Activated CD4-positive, alpha-beta T cell treated with anti-CD3 and anti-CD28 coated beads, Interleukin-2, amount 50 U/mL, for 24 hours (primary cell): ENCODE measurements at regions not wholly inside any gene's neighbourhood (a gene's known extent, or its start where the extent isn't known, plus 50 kb on each side); places are given as distances from the start of the nearest gene placed in this dataset.

ENCODE experiments used
- DNase-seq, 2 donors: peaks; one replicate each; pipeline ENCODE4 v3.0.0-alpha.2; 2020; ENCODE audit warnings: low read depth in 1 of 2, low spot score in 1 of 2

DNA sequence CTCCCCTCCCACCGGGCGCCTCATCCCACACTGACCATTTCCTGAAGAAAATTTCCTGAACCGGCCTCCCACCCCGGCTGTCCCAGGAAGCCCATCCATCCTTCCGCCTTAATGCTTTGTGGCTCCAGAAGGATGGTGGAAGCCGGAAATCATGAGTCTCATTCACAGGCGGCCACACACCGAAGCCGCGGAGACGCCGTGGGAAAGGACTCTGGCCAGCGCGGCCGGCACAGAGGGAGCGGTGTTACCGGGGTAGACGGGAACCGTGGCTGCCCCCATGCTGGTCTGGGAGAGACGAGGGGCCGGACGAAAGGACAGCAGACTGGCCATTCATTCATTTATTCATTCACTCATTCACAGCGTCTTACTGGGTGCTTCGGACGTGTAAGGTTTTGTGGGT is 326.8 kb downstream of the SEC14L1 start:
- no peak for DNase-seq

DNA sequence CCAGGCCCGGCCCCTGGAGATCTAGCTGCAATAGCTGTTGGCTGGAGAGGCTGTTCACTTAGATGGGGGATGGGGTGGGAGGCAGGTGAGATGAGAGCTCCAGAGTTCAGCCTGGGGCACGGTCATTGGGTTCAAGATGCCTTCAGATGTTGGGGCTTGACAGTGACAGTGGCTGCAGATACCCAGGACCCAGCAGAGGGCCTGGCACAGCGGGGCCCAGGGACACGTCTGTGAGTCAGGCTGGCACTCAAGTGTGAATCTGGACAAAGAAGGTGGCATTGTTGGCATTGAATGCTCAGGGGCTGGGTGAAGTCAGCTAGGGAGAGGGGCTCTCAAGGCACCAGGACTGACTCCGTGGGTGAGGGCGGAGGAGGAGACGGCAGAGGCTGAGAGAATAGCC is 328.1 kb downstream of the SEC14L1 start:
- no peak for DNase-seq

DNA sequence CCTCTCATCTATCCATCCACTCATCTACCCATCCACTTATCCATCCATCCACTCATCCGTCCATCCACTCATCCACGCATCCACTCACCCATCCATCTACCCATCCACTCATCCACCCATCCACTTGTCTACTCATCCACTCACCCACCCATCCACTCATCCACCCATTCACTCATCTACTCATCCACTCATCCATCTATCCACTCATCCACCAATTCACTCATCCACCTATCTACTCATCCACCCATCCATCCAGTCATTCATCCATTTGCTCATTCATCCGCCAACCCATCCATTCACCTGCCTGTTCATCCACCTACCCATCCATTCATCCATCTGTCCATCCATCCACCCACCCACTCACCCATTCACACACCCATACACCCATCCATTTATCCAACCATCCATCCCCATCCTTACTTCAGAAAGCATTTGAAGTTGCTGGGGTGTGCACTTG is 329.6 kb downstream of the SEC14L1 start:
- no peak for DNase-seq

DNA sequence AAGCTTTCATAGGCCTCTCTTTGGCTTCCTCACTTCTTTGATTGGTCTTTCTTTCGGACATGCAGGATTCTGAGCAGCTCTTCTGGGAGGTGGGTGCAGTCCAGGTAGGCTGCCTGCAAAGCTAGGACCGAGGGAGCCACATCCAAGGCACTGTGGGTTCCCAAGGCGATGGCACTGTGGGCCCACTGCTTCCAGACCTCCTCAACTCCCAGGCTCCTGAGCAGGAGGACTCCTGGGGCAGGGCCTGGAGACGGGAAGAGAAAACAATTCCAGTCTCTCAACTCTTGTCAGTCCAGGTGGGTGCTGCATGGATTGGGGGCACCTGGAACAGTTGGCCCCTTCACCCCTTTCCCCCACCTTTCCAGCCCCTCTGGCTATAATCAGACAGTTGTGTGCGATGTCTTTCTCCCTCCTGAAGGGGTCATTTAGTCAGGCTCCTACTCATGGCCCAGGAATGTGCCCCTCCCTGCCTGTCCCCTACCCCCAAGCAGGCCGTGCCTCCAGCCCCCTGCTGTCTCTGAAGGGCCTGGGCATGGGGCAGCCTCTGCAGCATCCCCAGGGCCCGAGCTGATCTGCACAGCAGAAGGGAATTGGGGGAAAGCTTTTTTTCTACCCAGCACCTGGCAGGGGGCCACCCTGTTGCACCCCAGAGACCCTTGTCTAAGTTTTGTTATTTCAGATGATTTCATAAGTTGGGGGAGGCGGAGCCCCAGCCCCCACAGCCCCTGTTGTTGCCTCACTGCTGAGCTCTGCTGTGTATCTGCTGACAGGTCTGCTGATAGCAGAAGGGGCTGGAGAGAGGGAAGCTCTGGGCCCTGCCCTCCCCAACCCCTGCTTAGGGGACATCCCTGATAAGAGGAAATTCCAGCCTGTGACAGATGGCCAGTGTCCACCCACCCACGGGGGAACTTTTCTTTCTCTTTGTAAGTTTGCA is 330.3 kb downstream of the SEC14L1 start:
- DNase-seq, result no peak

DNA sequence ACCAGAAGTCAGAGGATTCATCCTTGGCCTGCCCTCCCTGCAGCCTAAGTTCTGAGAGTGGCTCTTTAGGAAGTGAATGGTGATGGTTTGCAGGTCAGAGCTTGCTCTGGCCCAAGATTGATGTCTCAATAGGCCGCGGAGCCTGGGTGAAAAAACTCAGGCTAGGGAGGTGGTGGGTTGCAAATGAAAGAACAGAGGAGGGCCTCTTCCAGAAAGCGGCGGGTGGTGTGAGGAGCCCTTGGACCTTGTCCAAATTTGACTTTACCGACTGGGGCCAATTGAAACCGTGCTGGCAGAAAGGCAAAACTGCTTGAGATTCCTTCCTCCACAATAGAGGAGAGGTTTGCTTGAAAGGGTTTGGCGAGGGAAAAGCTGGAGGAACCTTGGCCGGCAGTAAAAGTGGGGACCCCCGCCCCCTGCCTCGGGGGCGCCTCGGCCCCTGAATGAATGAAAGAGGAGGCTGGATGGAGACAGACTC is 331.3 kb downstream of the SEC14L1 start:
- DNase-seq, result no peak

DNA sequence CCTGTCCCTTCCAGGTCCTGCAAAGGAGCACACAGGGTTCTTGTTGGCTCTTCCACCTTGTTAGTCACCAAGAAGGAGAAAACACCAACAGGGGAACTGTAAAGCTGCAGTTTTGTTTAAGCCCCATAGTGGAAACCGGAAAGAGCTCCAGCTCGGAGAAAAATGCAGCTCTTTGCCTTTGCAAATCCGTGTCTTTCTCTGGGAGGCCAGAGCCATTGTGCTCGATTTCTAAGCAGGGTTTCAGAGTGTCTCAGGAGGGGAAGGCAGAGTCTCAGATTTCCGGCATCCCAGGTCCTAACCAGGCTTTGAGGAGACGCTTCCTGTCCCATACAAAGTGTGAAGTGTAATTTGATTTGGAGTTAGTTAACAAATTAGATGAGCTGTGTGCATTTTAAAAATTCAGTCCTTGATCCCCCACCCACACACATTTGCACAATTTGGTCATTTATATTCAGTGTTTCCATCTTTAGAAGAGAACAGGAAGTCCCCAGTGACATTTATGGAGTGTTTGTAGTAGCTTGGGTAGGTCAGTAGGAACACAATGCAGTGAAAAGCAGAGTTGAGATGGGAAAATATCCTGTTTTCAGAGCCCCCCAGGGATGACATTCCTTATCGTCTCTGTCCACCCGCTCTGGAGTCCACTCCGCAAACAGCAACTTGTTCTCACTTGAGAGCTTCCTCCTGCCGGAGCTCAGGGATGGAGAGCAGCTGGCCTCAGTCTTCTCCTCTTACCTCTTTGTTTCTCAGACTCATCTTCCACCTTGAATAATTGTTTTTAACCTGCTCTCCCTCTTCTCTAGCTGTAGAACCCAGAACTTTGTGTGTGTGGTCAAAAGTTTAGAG is 331.9 kb downstream of the SEC14L1 start:
- no peak for DNase-seq

DNA sequence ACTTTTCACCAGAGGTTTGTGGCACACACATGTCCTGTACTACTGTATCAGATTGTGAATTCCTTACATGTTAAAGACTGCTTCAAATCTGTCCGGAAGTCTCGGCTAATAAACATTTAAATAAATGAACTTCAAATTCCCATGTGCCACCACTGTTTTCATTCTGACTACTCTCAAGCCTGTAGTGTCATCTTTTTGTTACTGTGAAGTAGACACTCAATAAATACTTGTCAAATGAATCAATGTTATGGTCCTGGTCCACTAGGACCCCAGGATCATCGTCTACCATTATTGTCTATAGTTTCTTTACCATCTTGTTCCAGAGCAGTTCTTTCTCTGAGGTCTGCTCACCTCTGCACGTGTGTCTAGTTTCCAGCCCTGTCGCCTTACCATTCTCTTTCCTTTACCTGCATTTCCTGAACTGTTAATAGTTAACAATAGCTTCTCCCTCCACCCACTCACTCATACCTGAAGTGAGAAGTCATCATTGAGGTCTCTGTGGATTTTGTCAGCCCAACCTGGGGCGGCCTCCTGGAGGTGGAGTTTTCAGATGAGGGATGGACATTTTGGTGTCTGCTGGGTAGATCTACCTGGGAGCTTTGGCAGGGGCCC is 333.0 kb downstream of the SEC14L1 start:
- DNase-seq, result no peak

DNA sequence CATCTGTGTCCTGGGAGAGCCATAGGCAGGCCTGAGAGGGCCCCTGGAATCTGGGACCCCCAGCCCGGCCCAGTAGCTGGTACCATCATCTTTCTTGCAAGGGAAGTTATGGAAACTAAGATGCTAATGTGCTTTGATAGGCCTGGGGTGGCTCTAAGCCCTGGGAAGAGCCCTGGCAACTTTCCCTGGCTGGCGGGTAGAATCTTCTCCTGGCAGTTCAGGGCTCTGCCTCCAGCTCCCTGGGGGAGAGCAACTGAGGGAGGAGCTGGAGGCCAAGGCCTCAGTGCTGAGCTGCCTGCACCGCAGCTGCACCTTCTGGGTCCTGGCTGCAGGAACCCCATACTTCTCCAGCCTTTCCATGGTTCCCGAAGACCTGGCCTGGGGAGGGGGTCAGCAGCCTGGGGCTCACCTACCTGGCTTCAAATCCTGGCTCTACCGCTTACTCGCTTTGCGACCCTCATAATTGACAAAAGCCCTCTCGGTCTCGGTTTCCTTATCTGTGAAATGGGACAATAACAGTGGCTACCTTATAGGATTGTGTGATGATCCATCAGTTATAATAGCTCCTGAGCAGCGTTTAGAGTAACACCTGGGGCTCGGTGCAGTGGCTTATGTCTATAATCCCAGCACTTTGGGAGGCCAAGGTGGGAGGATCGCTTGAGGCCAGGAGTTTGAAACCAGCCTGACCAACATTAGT is 333.7 kb downstream of the SEC14L1 start:
- DNase-seq, result no peak

DNA sequence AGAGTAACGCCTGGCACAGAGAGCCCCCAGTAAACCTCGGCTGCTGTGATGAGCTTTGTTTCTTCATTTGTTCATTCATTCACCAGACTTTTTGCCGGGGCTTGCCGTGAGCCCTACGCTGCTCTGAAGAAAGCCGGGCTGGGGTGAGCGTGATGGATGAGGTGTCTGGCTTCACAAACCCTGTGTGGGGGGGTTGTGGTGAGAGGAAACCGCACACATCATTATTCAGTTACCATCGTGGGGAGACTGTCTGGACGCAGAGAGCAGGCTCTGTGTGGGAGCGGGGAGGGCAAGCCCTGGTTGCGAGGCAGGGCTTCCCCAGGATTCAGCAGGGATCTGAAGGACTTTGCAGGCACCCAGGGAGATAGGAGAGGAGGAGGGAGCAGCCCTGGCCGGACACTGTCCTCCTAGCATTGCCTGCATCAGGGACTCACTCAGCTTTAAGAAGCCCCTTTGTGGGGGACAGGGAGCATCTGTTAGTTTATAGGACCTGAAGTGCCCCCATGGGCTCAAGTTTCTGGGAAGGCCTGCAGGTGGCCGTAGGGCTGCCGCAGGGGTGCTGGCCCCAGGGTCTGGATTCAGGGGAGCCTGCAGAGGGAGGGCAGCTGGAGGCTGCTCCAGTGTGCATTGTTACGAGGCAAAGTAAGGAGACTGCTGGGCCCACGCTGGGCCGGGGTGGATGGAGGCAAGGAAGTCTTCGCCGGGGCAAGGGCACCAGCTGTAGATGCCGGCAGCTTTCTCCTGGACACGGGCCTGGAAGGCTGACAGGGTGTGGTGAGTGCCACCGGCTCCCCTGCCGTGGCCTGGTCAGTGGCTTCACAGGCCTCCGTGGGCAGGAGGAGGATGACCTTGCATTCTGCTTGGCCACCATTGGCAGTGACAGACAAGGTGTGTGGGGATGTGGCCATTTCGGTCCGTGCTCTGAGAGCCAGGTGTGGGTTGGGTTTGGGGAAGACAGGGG is 334.5 kb downstream of the SEC14L1 start:
- peak in 1 of 2 donors; percentile 77 for DNase-seq

DNA sequence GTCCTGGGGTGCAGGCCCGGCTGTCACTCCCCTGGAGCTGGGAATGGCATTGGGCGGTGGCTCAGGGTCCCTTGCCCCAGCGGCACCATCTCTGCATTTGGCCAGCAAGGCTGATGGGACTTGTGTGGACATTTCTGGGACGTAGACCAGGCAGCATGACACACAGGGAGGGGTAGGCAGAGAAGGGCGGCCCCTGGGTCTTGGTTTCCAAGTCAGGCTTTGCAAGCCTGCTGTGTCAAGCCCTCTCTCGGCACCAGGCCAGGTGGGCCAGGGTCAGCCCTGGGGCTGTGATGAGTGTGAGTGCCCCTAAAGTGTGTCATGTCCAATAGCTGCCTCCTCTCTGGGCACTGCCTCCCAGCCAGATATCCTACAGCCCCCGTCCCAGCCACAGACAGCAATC is 335.2 kb downstream of the SEC14L1 start:
- DNase-seq, result no peak

DNA sequence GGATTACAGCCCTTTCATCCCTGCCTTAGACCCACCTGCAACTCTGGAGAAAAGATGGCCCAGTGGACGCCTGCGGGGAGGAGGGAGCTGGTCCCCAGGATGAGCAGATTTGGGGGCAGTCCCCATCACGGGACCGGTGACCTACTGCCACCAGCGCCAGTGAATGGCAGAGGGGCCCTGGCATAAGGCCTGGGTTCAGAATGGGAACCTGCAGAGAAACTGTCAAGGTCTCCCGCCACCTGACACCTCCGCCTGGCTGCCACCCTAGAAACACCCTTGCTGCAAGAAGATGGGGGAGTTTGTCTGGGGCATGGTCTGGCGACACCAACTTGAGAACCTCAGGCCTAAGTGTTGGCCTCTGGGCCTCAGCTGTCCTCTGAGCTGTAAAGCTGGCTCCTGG is 335.7 kb downstream of the SEC14L1 start:
- DNase-seq, result no peak

DNA sequence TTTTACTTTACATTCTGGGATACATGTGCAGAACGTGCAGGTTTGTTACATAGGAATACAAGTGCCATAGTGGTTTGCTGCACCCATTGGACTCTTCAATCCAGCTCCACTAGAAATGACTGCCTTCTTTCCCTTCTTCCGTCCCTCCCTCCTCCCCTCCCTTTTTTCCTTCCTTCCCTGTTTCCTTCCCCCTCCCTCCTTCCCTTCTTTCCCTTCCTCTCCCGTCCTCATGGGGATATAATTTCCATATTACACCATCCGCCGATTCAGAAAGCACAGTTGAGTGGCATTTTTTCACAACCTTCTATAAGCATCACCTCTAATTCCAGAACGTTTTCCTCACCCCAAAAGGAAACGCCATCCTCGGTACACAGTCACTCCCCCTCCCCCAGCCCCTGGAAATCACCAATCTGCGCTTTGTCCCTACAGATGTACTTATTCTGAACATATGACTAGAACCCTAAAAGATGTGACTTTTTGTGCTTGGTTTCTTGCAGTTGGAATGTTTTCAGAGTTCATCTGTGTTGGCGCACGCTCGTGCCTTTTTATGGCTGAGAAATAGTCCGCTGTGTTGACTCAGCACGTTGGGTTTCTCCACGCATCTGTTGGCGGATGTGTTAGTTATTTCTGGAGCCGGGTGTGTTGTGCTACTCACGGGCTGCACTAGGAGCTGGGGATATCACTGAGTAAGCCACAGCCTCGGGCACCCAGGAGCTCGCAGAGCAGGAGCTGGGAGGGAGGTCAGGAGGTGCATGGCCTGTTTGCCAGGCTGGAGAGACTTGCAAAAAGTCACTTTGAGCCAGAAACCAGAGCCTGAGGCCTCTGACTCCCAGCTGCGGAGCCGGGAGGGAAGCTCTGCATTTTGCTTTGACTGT is 336.4 kb downstream of the SEC14L1 start:
- no peak for DNase-seq

DNA sequence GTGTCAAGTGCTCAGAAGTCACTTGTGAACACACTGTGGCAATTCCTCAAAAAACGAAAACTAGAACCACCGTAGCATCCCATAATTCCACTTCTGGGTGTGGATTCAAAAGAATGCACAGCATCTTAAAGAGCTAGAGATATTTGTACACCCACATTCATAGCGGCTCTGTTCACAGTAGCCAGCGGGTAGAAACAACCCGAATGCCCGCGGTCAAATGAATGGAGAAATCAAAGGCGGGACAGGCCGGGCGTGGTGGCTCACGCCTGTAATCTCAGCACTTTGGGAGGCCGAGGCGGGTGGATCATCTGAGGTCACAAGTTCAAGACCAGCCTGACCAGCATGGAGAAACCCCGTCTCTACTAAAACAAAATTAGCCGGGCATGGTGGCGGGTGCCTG is 337.5 kb downstream of the SEC14L1 start:
- DNase-seq, result no peak

DNA sequence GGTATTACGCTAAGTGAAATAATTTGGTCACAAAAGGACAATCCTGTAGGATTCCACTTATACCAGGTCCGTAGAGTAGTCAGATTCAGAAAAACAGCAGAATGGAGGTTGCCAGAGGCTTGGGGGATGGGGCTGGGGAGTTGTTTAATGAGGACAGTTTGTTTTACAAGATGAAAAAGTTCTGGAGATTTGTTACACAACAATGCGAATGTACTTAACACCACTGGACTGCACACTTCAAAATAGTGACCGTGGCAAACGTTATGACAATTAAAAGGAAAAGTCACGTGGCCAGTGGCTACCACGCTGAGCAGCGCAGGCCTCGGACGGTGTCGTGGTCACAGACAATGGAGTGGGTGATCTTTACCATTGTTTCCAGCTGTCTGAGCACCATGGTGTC is 338.1 kb downstream of the SEC14L1 start:
- DNase-seq, result no peak

DNA sequence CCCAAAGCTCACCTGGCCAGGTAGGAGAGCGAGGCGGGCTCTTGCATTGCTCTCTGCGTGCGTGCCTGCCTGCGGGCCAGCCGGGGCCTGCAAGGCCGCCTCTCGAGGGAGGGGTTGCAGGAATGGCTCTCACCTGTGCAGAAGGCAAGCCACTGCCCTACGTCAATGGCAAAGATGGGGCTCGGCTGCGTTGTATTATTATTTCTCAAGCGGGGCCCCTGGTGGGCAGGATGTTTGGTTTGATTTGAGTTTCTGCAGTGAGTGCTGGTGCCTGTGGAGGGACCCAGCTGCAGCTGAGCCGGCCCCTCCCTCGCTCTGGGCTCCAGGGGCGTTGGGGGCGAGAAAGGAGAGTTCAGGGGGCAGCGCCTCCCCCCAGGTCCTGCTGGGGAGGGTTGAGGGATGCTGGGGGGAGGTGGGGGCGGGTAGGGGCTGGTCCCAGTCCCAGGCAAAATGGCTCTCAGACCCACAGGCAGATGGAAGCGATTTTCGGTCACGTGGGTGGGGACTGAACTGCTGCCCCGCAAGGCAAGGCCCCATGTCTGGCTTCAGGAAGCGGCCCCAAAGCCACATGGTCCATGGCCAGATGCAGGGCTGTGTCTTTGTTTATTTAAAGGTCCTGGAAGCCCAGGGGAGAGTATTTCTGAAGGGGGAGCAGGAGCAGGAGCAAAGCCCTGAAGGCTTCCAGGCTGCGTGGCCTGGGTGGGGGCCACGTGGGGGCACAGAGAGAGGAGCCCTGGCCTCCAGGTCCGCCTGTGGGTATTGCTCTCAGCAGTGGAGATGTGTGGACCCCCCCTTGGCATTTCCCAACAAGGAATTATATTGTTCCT is 338.8 kb downstream of the SEC14L1 start:
- DNase-seq, result no peak

DNA sequence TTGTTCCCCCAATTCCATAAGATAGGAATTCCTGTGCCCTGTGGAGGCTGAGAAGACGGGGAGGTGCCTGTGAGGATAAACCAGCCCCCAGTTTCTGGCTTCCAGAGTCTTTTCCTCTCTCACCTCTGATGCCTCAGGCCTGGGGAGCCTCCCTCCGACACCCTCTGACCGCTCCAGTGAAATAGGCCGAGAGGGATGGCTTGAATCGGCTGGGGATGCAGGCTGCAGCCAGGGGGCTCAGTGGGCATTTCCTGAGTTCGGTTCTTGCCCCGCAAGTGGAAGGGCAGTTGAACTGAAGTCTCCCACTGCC is 339.4 kb downstream of the SEC14L1 start:
- DNase-seq, result no peak

DNA sequence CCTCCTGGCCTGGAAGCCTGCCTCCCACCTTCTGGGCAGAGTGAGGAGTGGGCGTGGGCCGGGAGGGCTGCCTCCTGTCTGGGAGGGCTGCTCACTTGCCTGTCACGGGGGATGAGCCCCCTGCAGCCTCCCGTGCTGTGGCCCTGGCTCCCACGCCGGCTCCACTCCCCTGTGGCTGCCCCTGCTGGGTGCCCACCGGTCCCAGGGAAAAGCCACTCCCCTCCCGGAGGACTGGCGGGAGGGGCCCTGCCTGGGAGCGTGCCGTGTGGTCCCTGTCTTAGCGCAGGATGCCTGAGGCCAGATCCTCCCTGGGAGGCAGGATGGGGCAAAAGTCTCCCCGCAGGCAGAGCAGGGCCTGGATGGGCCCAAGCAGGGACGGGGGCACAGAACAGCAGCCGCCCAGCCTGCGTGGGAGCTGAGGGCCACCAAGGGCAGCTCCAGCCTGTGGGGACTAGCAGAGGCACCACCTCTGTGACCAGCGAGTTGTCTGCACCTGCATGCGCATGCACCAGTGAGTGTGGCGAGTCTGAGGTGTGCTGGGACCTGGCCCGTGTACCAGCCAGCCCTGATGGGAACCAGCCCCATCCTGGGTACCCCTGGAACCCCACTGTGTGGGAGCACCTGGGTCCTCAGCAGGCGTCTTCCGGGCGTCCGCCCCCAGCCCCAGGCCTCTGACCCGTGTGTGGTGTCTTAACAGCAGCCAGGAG is 339.9 kb downstream of the SEC14L1 start:
- no peak for DNase-seq
